GM12878 (cell line): ENCODE measurements at regions not wholly inside any gene's neighbourhood (a gene's known extent, or its start where the extent isn't known, plus 50 kb on each side); places are given as distances from the start of the nearest gene placed in this dataset.

ENCODE experiments used
- CTCF ChIP-seq, 3 experiments: IDR thresholded peaks in 2 of 3; conservative IDR thresholded peaks in 1 of 3; 2 replicates each; pipeline ENCODE4 v1.5.1; 2011; ENCODE audit warnings: low read depth in 3 of 3, low read length in 3 of 3, mild to moderate bottlenecking in 3 of 3, control low read depth in 2 of 3, moderate library complexity in 2 of 3, inconsistent platforms in 1 of 3, mixed read lengths in 1 of 3; ENCODE audit not compliant: control insufficient read depth in 2 of 3, insufficient read depth in 1 of 3; ENCODE audit errors: extremely low read depth in 1 of 3
- ELK1 ChIP-seq: IDR thresholded peaks from 2 replicates; pipeline ENCODE4 v1.6.1; 2012; ENCODE audit warnings: low read depth, low read length, improper control_type of control experiment
- POLR2A ChIP-seq: IDR thresholded peaks from 2 replicates; pipeline ENCODE4 v1.6.1; 2011; ENCODE audit warnings: low read depth, mild to moderate bottlenecking, low read length

DNA sequence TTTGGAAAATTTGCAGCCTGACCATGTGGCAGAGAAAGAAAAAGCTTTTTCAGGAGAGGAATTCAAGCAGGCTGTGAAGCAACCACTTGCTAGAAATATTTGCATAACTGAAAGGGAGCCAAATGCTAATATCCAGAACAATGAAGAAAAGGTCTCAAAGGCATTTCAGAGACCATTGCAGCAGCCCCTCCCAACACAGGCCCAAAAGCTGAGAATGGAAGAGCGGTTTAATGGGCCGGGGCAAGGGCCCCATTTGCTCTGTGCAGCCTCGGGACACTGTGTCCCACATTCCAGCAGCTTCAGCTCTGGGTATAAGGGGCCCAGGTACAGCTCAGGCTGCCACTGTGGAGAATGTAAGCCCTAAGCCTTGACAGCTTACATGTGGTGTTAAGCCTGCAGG lies 918.1 kb upstream of the POT1 start:
- no peak for TF ChIP-seq POLR2A
- TF ChIP-seq ELK1, result no peak
- no peak for TF ChIP-seq CTCF (IDR thresholded peaks at IDR 0.05 in 2 of 3, conservative IDR thresholded peaks at IDR 0.05 in 1 of 3; ENCODE audit: control insufficient read depth in 2 of 3, extremely low read depth in 1 of 3, insufficient read depth in 1 of 3, low read depth in 3 of 3, low read length in 3 of 3)
